G401.6 (cell line): ENCODE measurements at regions not wholly inside any gene's neighbourhood (a gene's known extent, or its start where the extent isn't known, plus 50 kb on each side); places are given as distances from the start of the nearest gene placed in this dataset.
"Not testable (repeated sequence)": the region's sequence is repeated elsewhere in the genome, so short reads cannot be mapped to it uniquely, and the experiment has no call there.

Experiments used
- FAIRE-seq: peaks from 2 replicates; lab custom pipeline; 2012; peaks lifted over from hg19 to GRCh38; lab: Jason Lieb, UNC

- FAIRE-seq: no peak
These were observed 178.8 kb upstream of the PFKP start for GRCh38 chr10:2888403-2889004.

DNA sequence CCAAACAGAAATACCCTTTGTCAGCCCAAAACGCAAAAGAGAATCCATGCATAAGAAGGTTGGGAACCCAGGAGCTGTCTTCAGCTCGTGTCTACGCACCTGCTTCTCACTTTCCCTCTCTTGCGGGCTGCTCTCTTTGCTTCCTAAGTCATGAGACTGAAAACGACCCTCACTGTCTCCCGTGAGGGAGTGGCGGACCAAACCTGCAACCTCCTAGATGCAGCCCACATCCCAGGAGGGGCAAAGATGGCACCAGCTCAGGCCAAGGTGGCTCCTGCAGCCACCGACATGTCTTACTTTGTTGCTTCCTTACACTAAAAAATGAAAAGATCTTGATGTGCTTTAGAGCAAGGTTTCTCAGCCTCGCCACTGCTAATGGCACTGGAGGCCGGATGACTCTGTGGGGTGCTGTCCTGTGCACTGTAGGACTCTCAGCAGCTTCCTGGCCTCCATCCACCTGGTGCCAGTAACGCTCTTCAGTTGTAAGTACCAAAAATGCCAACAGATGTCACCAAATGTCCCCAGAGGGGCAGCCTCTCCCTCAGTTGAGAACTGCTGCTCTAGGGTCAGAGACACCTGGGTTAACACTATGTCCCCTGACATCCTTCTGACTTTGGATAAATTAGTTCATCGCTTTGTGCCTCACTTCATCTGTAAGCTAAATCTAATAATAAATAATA lies 179.8 kb upstream of the PFKP start:
- no peak for FAIRE-seq

DNA sequence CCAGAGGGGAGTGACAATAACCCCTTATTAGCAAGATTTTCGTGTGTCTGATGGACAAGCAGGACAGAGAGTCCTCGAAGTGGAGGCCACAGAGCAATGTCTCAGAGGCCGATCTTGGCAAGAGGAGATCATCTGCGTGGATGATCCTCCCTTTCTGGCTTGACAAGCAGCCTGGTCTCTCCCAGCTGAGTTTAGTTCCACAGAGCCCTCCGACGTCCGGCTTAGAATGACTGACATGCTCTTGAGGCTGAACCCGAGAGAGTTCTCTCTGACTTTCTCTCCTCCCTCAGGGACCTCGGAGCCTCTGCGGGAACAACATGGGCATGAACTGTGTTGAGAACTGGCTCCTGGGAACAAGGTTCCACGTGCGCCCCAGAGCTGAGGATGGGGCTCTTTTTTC lies 180.7 kb upstream of the PFKP start:
- FAIRE-seq: no peak

- no peak for FAIRE-seq
These were observed 181.8 kb upstream of the PFKP start for GRCh38 chr10:2885288-2886278.

GRCh38 chr10:2883983-2884540 lies 183.3 kb upstream of the PFKP start:
- FAIRE-seq: not testable (repeated sequence)

- FAIRE-seq: no peak
These were observed 184.1 kb upstream of the PFKP start for GRCh38 chr10:2883238-2883637.

- no peak for FAIRE-seq
These were observed 184.7 kb upstream of the PFKP start for GRCh38 chr10:2882628-2883027.

GRCh38 chr10:2881720-2882620 lies 185.4 kb upstream of the PFKP start:
- FAIRE-seq: no peak

DNA sequence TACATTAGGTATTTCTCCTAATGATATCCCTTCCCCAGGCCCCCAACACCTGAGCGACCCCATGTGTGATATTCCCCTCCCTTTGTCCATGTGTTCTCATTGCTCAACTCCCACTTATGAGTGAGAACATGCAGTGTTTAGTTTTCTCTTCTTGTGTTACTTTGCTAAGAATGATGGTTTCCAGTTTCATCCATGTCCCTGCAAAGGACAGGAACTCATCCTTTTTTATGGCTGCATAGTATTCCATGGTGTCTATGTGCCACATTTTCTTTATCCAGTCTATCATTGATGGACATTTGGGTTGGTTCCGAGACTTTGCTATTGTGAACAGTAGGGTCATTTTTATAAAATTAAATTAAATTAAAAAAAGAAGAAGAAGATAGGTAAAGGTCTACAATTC lies 187.3 kb upstream of the PFKP start:
- not testable (repeated sequence) for FAIRE-seq

DNA sequence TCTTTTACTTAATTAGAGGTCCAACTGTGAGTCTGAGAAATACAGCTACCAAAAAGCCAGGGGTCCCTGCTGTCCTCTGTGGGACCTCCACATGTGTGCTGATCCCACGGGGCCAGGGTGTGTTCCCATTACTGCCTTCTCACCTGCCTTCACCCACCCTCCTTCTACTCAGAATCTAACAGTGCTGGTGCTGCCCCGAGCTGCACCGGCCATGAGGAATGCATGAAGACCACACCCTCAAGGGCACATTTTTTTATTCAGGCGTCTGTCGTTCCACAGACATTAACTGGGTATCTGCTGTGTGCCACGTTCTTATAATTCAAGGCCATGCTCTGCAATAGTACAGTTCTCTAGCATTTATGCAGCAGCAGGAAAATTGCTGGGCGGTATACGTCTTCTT lies 188.5 kb upstream of the PFKP start:
- FAIRE-seq: no peak

DNA sequence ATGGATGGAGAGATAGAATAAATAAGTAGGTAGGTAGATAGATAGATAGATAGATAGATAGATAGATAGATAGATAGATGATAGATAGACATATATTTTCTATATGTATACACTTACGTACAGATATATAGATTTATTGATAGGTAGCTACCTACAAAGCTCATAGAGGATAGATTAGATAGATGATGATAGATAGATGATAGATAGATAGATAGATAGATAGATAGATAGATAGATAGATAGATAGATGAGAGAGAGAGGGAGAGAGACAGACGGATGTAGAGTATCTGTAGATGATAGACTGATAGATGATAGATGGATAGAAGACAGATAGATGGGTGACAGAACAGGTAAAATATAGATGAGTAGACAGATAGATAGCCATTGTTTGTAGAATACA lies 191.3 kb upstream of the PFKP start:
- no peak for FAIRE-seq

- no peak for FAIRE-seq
These were observed 192.4 kb upstream of the PFKP start for GRCh38 chr10:2874963-2875362.

DNA sequence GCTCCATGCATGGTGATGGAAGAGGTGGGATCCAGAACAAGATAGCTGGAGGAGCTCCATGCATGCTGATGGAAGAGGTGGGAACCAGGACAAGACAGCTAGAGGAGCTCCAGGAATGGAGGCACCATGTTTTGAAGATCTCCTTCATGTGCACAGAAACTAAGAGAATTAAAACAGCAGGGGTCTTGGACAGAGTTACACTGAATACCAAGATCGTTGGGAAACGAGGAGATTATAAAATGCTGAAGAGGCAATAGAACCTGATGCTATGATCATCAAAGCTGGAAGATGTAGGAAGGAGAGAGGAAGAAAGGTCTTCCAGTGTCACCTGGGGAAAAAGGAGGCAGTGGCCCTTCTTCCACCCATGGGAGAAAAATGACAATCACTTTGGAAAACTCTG lies 193.6 kb upstream of the PFKP start:
- FAIRE-seq: no peak

DNA sequence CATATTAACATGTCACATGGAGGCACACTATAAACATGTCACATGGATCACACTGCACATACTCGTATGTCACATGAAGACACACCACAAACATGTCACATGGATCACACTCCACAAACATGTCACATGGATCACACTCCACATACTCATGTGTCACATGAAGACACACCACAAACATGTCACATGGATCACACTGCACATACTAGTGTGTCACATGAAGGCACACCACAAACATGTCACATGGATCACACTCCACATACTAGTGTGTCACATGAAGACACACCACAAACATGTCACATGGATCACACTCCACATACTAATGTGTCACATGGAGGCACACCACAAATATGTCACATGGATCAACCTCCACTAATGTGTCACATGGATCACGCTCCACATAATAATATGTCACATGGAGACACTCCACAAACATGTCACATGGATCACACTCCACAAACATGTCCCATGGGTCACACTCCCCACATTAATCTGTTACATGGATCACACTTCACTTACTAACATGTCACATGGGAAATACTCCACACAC lies 195.6 kb upstream of the PFKP start:
- FAIRE-seq: no peak

GRCh38 chr10:2870654-2871053 lies 196.7 kb upstream of the PFKP start:
- no peak for FAIRE-seq

DNA sequence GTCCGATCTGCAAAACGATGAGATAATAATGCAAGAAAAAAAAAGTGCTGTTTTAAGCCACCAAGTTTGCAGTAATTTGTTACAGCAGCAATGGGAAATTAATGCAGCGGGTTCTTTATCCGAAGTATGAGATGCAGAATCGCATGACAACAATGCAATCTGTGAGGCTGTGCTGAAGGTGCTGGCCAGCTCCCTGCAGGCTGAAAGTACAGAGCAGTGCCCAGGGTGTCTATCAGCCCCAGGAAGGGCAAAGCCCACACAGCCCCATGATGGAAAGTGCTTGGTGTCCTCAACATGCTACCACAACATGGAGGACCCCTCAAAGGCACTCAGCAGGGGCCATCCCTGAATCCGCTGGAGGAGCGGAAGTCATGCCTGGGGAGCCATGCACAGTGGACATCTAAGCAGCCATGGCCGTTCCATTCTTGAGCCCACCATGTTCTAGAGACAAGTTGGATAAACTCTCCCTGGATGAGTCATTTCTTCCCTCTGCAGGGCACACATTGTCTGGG lies 199.5 kb upstream of the PFKP start:
- FAIRE-seq: no peak

- no peak for FAIRE-seq
These were observed 200.8 kb upstream of the PFKP start for GRCh38 chr10:2866569-2866968.

- FAIRE-seq: no peak
These were observed 205.6 kb upstream of the PFKP start for GRCh38 chr10:2861632-2862210.

DNA sequence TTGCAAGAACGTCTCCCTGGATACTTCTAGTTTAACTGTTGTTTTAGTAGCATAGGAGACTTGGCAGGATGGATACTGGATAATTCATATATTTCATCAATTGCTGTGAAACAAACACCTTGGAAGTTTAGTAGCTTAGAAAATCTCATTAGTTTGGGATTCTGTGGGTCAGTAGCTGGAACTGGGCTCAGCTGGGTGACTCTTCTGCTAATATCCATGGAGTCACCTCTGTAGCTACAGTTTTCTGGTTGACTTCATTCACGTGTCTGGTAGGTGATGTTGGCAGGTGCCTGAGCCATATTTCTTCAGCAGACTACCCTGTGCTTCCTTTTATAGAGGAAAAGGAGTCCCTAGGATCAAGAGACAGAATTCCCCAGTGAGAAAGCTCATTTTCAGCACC lies 208.9 kb upstream of the PFKP start:
- no peak for FAIRE-seq

GRCh38 chr10:2856598-2856997 lies 210.8 kb upstream of the PFKP start:
- no peak for FAIRE-seq
